NCI-H82 (cell line): ENCODE measurements at regions not wholly inside any gene's neighbourhood (a gene's known extent, or its start where the extent isn't known, plus 50 kb on each side); places are given as distances from the start of the nearest gene placed in this dataset.
A peak's percentile ranks its signal among the peaks of the same experiment; 100 is the strongest.

Experiments used
- DNase-seq: peaks from one replicate; lab custom pipeline; 2025; lab: John Stamatoyannopoulos, UW

GRCh38 chr4:42747971-42748370, 91.1 kb upstream of the ATP8A1 start:
- no peak for DNase-seq

GRCh38 chr4:42736527-42737195, 79.8 kb upstream of the ATP8A1 start:
- DNase-seq = no peak

DNA sequence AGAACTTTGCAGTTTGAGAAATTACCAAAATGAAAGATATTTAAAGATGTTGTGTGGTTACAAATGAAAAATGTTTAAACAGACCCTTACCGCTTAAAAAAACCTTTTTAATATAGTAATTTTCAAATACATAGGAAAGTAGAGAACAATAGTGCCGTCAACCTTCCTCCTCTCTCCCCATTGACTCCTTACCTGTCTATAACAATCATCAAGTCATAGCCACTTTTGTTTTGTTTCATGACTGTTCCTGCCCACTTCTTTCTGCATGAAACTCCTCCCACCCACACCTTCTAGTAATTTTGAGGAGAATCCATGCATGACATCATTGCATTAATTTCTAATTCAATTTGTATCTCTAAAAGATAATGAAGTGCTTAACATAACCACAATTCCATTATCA, 76.5 kb upstream of the ATP8A1 start:
- DNase-seq = no peak

- DNase-seq = no peak
These were observed 75.9 kb upstream of the ATP8A1 start for GRCh38 chr4:42732776-42733175.

DNA sequence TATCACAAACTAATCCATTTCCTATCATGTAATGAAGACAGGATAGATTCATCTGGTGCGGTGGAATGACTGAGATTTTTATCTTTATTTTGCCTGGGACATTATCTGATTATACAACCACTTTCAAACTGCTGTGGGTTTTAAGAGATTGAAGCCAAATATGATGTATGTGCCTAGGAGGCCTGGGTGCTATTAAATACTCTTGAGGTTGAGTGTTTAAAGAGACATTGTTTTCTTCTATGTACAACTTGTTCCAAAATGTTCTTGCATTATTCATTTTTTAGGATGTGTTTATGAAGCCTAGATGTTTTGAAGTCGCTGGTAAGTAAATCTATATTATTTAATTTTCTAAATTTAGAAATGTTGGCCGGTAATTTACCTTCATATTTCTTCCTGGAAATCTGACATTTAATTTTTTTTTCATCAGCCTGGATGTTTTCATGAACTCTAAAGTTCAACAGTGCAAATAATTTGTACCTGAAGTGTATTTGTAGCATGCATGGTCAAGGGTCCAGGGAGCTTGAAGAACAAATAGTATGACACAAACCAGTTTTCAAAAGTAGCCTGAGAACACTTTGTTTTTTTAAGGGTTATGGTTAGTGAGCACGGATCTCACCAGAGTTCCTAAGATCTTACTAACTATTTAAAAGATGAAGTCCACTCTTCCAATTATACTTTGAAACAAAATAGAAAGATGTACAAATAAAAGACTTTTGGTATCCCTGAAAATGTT, 72.8 kb upstream of the ATP8A1 start:
- DNase-seq = no peak

DNA sequence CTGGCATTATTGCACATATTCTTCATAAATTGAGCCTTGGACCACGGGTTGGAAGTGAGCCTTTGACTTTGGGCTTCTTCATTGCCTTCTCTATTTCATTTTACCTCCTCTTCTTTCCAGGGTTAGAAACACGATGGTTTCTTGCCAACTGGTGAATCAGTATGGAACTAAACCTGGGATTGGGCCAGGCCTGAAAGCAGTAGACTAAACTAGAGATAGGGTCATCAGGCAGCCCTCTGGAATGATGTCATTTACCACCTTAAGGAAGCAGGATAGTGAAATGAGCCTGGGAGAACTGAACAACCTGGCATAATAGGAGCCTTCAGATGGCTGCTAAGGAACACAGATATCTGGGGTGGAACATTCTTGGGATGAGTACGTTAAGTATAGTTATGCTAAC, 67.5 kb upstream of the ATP8A1 start:
- no peak for DNase-seq

GRCh38 chr4:42720533-42720932, 63.6 kb upstream of the ATP8A1 start:
- DNase-seq = no peak

DNA sequence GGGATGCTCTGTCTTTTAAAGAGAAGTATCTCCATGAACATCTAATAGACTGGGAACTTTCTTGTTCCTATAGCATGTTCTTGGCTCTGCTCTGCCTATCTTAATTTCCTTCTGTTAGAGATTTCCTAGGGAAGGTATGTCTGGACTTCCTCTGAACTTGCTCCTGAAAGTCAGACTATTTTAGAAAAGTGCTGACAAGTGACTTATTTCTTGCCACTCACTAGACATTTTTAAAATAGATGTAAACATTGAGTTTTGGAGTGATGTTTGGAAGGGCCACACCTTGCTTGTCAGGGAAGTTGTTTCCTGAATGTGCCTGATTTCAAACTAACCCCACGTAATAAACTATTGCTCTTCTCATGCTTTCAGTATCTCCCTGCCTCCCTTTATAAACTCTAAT, 62.4 kb upstream of the ATP8A1 start:
- DNase-seq = no peak

DNA sequence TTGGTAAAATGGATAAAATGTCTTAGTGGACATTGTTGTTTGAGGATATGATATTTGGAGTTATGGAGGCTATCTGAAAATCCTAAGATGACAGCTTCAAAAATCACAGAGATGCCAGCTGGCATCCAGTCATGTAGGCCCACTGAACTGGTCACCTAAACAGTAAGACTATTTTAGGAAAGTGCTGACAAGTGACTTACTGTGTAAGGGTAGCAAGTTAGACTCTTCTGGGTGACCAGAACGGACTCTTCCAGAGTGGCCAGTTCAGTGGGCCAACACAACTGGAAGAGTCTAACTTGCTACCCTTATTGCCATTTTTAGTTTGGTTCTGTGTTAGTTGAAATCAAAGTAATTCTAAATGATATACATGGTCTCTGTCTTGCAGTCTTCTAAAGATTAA, 61.4 kb upstream of the ATP8A1 start:
- DNase-seq = no peak

GRCh38 chr4:42716996-42717395, 60.1 kb upstream of the ATP8A1 start:
- DNase-seq = peak; percentile 58

DNA sequence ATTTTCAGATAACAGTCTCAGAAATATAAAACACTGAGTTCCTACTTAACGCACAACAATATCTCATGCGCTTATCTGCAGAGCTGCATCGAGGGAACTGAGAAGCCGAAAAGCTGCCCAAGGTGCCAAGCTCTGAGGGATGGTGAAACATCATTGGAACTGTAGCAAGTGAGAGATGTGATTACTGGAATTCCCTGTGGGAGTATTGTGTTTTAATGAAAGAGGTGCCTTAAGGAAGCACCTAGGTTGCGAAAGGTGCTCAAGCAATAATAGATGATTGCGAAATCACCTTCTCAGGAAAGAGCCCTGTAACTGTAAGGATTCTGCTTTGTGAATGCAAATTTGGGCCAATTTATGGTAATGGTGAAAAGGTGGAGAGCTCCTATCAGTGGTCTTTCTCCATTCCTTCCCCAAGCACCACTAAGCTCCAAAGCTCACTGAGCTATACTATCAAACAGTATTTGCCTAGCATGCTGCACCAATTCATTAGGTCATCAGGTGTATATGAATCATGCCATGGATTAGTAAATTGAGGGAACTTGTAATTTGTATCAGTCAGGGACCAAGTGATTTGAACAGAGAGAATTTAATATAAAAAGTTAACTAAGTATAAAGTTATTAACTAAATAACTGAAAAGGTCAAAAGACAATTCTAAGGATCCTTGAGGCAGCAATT, 59.0 kb upstream of the ATP8A1 start:
- DNase-seq = no peak

- no peak for DNase-seq
These were observed 56.5 kb upstream of the ATP8A1 start for GRCh38 chr4:42713391-42713790.

DNA sequence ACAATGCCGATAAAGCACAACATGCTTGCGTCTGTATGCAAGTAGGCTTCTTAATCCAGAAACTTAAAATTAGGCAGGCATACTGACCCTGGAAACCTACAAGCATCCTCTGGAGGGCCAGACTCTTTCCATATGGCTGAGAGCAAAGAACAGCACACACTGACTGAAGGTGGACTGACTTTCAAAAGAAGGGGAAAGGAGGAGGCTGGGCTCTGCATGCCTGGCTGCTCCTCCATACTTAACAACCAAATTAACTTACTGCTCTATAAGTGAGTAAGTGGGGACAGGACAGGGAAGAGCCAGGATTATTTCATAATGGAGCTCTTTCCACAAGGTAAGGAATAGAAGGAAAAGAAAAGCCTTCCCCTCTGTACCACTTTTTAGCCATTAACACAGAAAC, 55.9 kb upstream of the ATP8A1 start:
- peak; percentile 11 for DNase-seq

GRCh38 chr4:42711496-42711895, 54.6 kb upstream of the ATP8A1 start:
- DNase-seq = no peak

DNA sequence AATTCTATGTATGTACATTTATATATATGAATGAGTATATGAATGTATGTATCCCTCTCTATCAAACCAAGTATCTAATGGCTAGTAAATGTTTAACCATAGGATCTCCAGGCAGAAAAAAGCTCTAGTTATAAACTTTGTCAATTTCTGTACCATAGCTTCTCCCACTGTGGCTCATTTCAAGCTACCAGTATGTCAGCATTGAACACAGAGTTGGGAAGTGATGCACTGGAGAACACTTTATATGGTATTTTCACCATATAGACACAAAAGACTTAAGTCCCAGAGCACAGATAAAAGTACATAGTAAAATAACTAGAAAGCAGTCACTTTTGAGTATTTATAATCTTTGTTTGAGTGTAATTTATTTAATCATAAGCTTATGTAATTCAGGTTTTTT, 53.9 kb upstream of the ATP8A1 start:
- no peak for DNase-seq

GRCh38 chr4:42710329-42710728, 53.4 kb upstream of the ATP8A1 start:
- no peak for DNase-seq

- no peak for DNase-seq
These were observed 52.6 kb upstream of the ATP8A1 start for GRCh38 chr4:42709392-42710065.

- no peak for DNase-seq
These were observed 51.7 kb upstream of the ATP8A1 start for GRCh38 chr4:42708625-42709024.
